CD14-positive monocyte (primary cell): ENCODE measurements at regions not wholly inside any gene's neighbourhood (a gene's known extent, or its start where the extent isn't known, plus 50 kb on each side); places are given as distances from the start of the nearest gene placed in this dataset.

Experiments
- DNase-seq, 3 donors: peaks; one replicate each; pipeline ENCODE4 v3.0.0-alpha.2; 2011 to 2022
- H2AFZ ChIP-seq: 2 replicates; pipeline ENCODE4 v1.6.0; 2012; ENCODE audit warnings: mild to moderate bottlenecking, low read depth, low read length, inconsistent platforms; ENCODE audit not compliant: insufficient read depth, poor library complexity, severe bottlenecking
- H3K27ac ChIP-seq, 2 donors: 1 replicate in 1 of 2; 2 replicates in 1 of 2; pipeline ENCODE4 v1.5.1; 2012 to 2013; ENCODE audit warnings: low read length in 2 of 2, control low read depth in 1 of 2, inconsistent platforms in 1 of 2, low read depth in 1 of 2, mild to moderate bottlenecking in 1 of 2
- H3K27me3 ChIP-seq, 2 donors: one replicate each; pipeline versions ENCODE4 v1.6.0 to v1.6.1; 2011 to 2013; ENCODE audit warnings: low read length in 2 of 2; ENCODE audit not compliant: control insufficient read depth in 2 of 2, insufficient read depth in 2 of 2
- H3K36me3 ChIP-seq, 2 donors: replicated peaks in 1 of 2; 1 replicate in 1 of 2; 2 replicates in 1 of 2; pipeline versions ENCODE4 v1.5.1 to v1.6.1; 2012 to 2013; ENCODE audit warnings: low read length in 2 of 2, control low read depth in 1 of 2, inconsistent platforms in 1 of 2, mild to moderate bottlenecking in 1 of 2; ENCODE audit not compliant: insufficient read depth in 2 of 2, control insufficient read depth in 1 of 2
- H3K4me1 ChIP-seq, 2 donors: 1 replicate in 1 of 2; 2 replicates in 1 of 2; pipeline versions ENCODE4 v1.5.1 to v1.6.1; 2012 to 2013; ENCODE audit warnings: low read length in 2 of 2, control low read depth in 1 of 2, inconsistent platforms in 1 of 2, mild to moderate bottlenecking in 1 of 2, moderate library complexity in 1 of 2; ENCODE audit not compliant: insufficient read depth in 2 of 2, control insufficient read depth in 1 of 2
- H3K4me2 ChIP-seq: replicated peaks from 2 replicates; pipeline ENCODE3; 2012; ENCODE audit warnings: low read length, moderate library complexity, mild to moderate bottlenecking; ENCODE audit not compliant: poor library complexity, severe bottlenecking; ENCODE audit errors: extremely low read depth
- H3K4me3 ChIP-seq, 3 experiments: fragments of 200-600 bp in 1 of 3; sonication (generic) in 1 of 3; replicated peaks in 1 of 3; 1 replicate in 2 of 3; 2 replicates in 1 of 3; pipeline ENCODE4 v1.5.1; 2011 to 2013; ENCODE audit warnings: low read length in 3 of 3, mild to moderate bottlenecking in 3 of 3, control low read depth in 2 of 3, low read depth in 2 of 3, inconsistent platforms in 1 of 3, moderate library complexity in 1 of 3
- H3K79me2 ChIP-seq: 2 replicates; pipeline ENCODE4 v1.6.0; 2012; ENCODE audit warnings: mild to moderate bottlenecking, control low read depth, inconsistent platforms, low read length, moderate library complexity; ENCODE audit not compliant: insufficient read depth
- H3K9ac ChIP-seq: 2 replicates; pipeline ENCODE4 v1.6.0; 2017; ENCODE audit warnings: low read length, mild to moderate bottlenecking; ENCODE audit not compliant: insufficient read depth, poor library complexity, severe bottlenecking
- H3K9me3 ChIP-seq, 2 donors: replicated peaks in 1 of 2; 1 replicate in 1 of 2; 2 replicates in 1 of 2; pipeline versions ENCODE4 v1.5.1 to v1.6.1; 2012 to 2013; ENCODE audit warnings: low read length in 2 of 2, control low read depth in 1 of 2; ENCODE audit not compliant: control insufficient read depth in 1 of 2, insufficient read depth in 1 of 2
- H4K20me1 ChIP-seq: 2 replicates; pipeline ENCODE4 v1.6.0; 2012; ENCODE audit warnings: mild to moderate bottlenecking, low read length, control low read depth, moderate library complexity; ENCODE audit not compliant: insufficient read depth
- H3K27ac Mint-ChIP-seq, 7 donors: one replicate each; pipeline ENCODE4 v1.8.0; 2020; ENCODE audit warnings: mild to moderate bottlenecking in 7 of 7, mixed read lengths in 7 of 7, moderate library complexity in 6 of 7, inconsistent platforms in 2 of 7
- H3K27me3 Mint-ChIP-seq, 3 donors: one replicate each; pipeline ENCODE4 v1.8.0; 2021 to 2022; ENCODE audit warnings: low read depth in 3 of 3, mild to moderate bottlenecking in 3 of 3, mixed read lengths in 3 of 3, moderate library complexity in 3 of 3, inconsistent platforms in 1 of 3
- H3K36me3 Mint-ChIP-seq, 2 donors: one replicate each; pipeline ENCODE4 v1.8.0; 2020; ENCODE audit warnings: mixed read lengths in 2 of 2, inconsistent platforms in 1 of 2, mild to moderate bottlenecking in 1 of 2
- H3K4me1 Mint-ChIP-seq: one replicate; pipeline ENCODE4 v1.8.0; 2020; ENCODE audit warnings: mild to moderate bottlenecking, mixed read lengths
- H3K4me3 Mint-ChIP-seq, 2 donors: one replicate each; pipeline ENCODE4 v1.8.0; 2020; ENCODE audit warnings: mild to moderate bottlenecking in 2 of 2, mixed read lengths in 2 of 2, moderate library complexity in 1 of 2
- H3K9me3 Mint-ChIP-seq, 7 donors: one replicate each; pipeline ENCODE4 v1.8.0; 2020 to 2022; ENCODE audit warnings: mixed read lengths in 7 of 7, mild to moderate bottlenecking in 6 of 7, moderate library complexity in 6 of 7, inconsistent platforms in 2 of 7
- WGBS: methylation state at CpG from one replicate; pipeline ENCODE4 v1.1.5; 2013; ENCODE audit warnings: missing lambda C conversion rate; ENCODE audit not compliant: insufficient coverage; 5-methylcytosine and 5-hydroxymethylcytosine counted together
- intact Hi-C, 2 donors: fragments of 100-400 bp; cut with micrococcal nuclease; formaldehyde crosslinking; loops; one replicate each; pipeline versions ENCODE4 v1.15.0 to v1.15.1; 2023
- TF ChIP-seq, protein P1 (sequence below): fragments of 200-600 bp; IDR thresholded peaks from one replicate; pipeline ENCODE4 v1.8.0; 2022; ENCODE audit warnings: antibody characterized with exemption, mild to moderate bottlenecking

DNA sequence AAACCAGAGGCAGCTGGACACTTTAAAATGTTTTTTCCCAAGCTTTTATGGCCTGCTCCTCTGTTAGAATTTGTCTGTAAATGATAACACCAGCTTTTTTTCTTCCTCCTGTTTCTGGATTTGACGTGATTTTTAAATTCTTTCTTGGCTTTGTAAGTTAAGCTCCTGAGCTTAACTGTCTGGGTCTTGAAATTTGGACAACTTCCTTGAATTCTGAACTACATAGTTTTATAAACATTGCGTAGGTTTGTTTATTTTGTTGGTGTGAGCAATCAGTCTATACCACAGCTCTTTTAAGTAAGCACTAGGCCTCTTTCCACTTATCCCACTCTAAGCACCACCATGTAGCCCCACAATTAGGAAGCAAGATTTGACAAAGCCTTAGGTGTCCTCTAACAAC, 144.4 kb upstream of the GUCY1A1 start:
- H3K4me3 ChIP-seq: no peak overlapping the region
- H3K4me3 Mint-ChIP-seq: no peak overlapping the region
- DNase-seq: no peak
- WGBS: no CpG with 5 or more reads among the region's 2 CpGs
- no peak overlapping the region for H3K27ac ChIP-seq
- H2AFZ ChIP-seq: no peak overlapping the region
- peaks cover 8 to 24% (median 13%) of the 10 kb centered on the region in 7 donors for H3K9me3 Mint-ChIP-seq
- H3K79me2 ChIP-seq: no peaks in the 10 kb centered on the region
- no peaks in the 10 kb centered on the region for H3K36me3 ChIP-seq
- H3K36me3 Mint-ChIP-seq: no peaks in the 10 kb centered on the region
- H3K4me1 Mint-ChIP-seq: no peaks in the 10 kb centered on the region
- no peaks in the 10 kb centered on the region for H4K20me1 ChIP-seq
- H3K27me3 ChIP-seq: no peaks in the 10 kb centered on the region
- H3K4me1 ChIP-seq: no peaks in the 10 kb centered on the region
- TF ChIP-seq, protein P1, sequence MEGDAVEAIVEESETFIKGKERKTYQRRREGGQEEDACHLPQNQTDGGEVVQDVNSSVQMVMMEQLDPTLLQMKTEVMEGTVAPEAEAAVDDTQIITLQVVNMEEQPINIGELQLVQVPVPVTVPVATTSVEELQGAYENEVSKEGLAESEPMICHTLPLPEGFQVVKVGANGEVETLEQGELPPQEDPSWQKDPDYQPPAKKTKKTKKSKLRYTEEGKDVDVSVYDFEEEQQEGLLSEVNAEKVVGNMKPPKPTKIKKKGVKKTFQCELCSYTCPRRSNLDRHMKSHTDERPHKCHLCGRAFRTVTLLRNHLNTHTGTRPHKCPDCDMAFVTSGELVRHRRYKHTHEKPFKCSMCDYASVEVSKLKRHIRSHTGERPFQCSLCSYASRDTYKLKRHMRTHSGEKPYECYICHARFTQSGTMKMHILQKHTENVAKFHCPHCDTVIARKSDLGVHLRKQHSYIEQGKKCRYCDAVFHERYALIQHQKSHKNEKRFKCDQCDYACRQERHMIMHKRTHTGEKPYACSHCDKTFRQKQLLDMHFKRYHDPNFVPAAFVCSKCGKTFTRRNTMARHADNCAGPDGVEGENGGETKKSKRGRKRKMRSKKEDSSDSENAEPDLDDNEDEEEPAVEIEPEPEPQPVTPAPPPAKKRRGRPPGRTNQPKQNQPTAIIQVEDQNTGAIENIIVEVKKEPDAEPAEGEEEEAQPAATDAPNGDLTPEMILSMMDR: no peak
- H3K9ac ChIP-seq: no peak overlapping the region
- intact Hi-C loops: no loop called here
- peaks cover 0 to 1% (median 0%) of the 10 kb centered on the region in 3 donors for H3K27me3 Mint-ChIP-seq
- no peak overlapping the region for H3K27ac Mint-ChIP-seq
- peaks cover 4 to 9% of the 10 kb centered on the region in 2 donors for H3K9me3 ChIP-seq
- H3K4me2 ChIP-seq: no peak overlapping the region

DNA sequence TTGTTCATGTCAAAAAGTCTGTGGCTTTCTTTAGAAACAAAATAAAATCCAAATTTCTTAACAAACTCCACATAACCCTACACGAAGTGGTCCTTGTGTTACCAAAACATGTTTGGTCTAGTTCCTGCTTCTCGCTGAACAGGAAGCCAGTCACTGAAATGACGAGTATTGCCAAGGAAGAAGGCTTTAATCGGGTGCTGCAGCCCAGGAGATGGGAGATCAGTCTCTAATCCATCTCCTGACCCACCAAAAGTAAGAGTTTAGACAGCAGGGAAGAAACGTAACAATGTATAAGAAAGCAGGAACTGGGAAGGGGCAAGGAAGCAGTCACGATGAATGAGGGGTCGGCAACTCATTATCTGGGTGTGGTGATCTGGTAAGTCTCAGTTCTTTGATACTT, 144.6 kb upstream of the MAP9 start:
- H3K4me1 ChIP-seq: no peaks in the 10 kb centered on the region
- peaks cover 0 to 1% (median 0%) of the 10 kb centered on the region in 3 donors for H3K27me3 Mint-ChIP-seq
- intact Hi-C loops: no loop called here
- H3K9me3 Mint-ChIP-seq: peaks cover 8 to 24% (median 13%) of the 10 kb centered on the region in 7 donors
- H3K9me3 ChIP-seq: peaks cover 4 to 9% of the 10 kb centered on the region in 2 donors
- no peaks in the 10 kb centered on the region for H3K79me2 ChIP-seq
- H3K4me3 ChIP-seq: no peak overlapping the region
- H2AFZ ChIP-seq: no peak overlapping the region
- no peaks in the 10 kb centered on the region for H3K27me3 ChIP-seq
- no peak overlapping the region for H3K9ac ChIP-seq
- no peak overlapping the region for H3K4me2 ChIP-seq
- TF ChIP-seq, protein P1: no peak
- no peak for DNase-seq
- no peaks in the 10 kb centered on the region for H3K4me1 Mint-ChIP-seq
- H3K27ac ChIP-seq: no peak overlapping the region
- no peaks in the 10 kb centered on the region for H3K36me3 Mint-ChIP-seq
- no peak overlapping the region for H3K27ac Mint-ChIP-seq
- 78% methylated on average over 5 of the region's 7 CpGs for WGBS
- H4K20me1 ChIP-seq: no peaks in the 10 kb centered on the region
- no peaks in the 10 kb centered on the region for H3K36me3 ChIP-seq
- no peak overlapping the region for H3K4me3 Mint-ChIP-seq
